Nephron progenitor cell (in vitro differentiated cells): ENCODE measurements at regions not wholly inside any gene's neighbourhood (a gene's known extent, or its start where the extent isn't known, plus 50 kb on each side); places are given as distances from the start of the nearest gene placed in this dataset.
"Not testable (repeated sequence)": the region's sequence is repeated elsewhere in the genome, so short reads cannot be mapped to it uniquely, and the experiment has no call there.

ENCODE experiments used
- DNase-seq: peaks from one replicate; pipeline ENCODE4 v3.0.0; 2021
- H3K27ac Mint-ChIP-seq: 2 replicates; pipeline ENCODE4 v1.8.0; 2021; ENCODE audit warnings: mild to moderate bottlenecking, moderate library complexity, mixed read lengths
- H3K27me3 Mint-ChIP-seq: 2 replicates; pipeline ENCODE4 v1.8.0; 2021; ENCODE audit warnings: mild to moderate bottlenecking, low read depth, mixed read lengths; ENCODE audit not compliant: poor library complexity
- H3K36me3 Mint-ChIP-seq: 2 replicates; pipeline ENCODE4 v1.8.0; 2021; ENCODE audit warnings: low read depth, mixed read lengths
- H3K4me1 Mint-ChIP-seq: 2 replicates; pipeline ENCODE4 v1.8.0; 2021; ENCODE audit warnings: mixed read lengths
- H3K4me3 Mint-ChIP-seq: 2 replicates; pipeline ENCODE4 v1.8.0; 2021; ENCODE audit warnings: mild to moderate bottlenecking, moderate library complexity, mixed read lengths
- H3K9me3 Mint-ChIP-seq: 2 replicates; pipeline ENCODE4 v1.8.0; 2021; ENCODE audit warnings: mild to moderate bottlenecking, moderate library complexity, mixed read lengths
- TF ChIP-seq, protein P1 (sequence below): fragments of 200-600 bp; sonication (generic); IDR thresholded peaks from 2 replicates; pipeline ENCODE4 v1.5.0; 2021; ENCODE audit warnings: antibody characterized with exemption

DNA sequence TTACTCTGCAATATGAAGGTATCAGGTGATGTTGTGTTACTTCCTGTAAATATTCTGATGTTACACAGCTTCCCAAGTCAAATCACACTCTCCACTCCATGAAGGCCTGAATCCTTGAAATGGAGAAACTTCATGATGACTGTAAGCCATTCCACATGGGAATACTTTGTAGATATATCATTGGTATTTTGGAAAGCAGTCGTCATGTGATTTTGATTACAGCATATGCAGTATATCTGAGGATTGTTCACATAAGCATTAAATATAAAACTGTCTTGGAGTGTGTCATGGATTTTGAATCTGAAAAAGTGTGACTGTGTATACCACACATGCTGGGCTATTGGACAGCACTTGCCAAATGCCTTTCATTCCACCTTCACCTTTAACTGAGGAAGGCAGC, 118.3 kb upstream of the EXOC2 start:
- Mint-ChIP-seq H3K36me3 (no peaks in the 10 kb centered on the region), H3K27ac (no peak overlapping the region), H3K27me3 (no peaks in the 10 kb centered on the region), H3K4me1 (peaks cover 5% of the 10 kb centered on the region), H3K9me3 (no peaks in the 10 kb centered on the region), H3K4me3 (no peak overlapping the region)
- no peak for DNase-seq
- TF ChIP-seq, protein P1, sequence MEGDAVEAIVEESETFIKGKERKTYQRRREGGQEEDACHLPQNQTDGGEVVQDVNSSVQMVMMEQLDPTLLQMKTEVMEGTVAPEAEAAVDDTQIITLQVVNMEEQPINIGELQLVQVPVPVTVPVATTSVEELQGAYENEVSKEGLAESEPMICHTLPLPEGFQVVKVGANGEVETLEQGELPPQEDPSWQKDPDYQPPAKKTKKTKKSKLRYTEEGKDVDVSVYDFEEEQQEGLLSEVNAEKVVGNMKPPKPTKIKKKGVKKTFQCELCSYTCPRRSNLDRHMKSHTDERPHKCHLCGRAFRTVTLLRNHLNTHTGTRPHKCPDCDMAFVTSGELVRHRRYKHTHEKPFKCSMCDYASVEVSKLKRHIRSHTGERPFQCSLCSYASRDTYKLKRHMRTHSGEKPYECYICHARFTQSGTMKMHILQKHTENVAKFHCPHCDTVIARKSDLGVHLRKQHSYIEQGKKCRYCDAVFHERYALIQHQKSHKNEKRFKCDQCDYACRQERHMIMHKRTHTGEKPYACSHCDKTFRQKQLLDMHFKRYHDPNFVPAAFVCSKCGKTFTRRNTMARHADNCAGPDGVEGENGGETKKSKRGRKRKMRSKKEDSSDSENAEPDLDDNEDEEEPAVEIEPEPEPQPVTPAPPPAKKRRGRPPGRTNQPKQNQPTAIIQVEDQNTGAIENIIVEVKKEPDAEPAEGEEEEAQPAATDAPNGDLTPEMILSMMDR = no peak

DNA sequence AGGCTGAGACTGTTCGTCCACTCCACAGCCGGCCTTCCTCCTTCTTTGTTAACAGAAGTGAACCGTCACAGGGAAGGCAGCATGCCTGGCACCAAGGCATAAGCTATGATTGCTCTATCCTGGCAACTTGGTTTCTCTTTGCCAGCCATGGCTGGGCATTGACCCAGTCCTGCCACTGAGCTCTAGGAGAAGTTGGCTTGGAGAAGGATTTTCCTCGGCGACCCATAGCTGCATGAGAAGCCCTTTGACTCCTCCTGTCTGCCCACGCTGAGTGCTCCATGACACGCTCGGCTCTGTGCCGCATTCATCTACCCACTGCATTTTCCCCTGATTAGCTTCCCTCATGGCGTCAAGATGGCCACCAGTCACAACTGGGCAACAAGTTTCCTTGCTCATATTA, 111.8 kb upstream of the EXOC2 start:
- no peak overlapping the region for H3K4me3 Mint-ChIP-seq
- TF ChIP-seq, protein P1 = no peak
- H3K4me1 Mint-ChIP-seq = no peaks in the 10 kb centered on the region
- H3K9me3 Mint-ChIP-seq = peaks cover 4% of the 10 kb centered on the region
- H3K27ac Mint-ChIP-seq = no peak overlapping the region
- no peak for DNase-seq
- H3K36me3 Mint-ChIP-seq = no peaks in the 10 kb centered on the region
- H3K27me3 Mint-ChIP-seq = peaks cover 20% of the 10 kb centered on the region

DNA sequence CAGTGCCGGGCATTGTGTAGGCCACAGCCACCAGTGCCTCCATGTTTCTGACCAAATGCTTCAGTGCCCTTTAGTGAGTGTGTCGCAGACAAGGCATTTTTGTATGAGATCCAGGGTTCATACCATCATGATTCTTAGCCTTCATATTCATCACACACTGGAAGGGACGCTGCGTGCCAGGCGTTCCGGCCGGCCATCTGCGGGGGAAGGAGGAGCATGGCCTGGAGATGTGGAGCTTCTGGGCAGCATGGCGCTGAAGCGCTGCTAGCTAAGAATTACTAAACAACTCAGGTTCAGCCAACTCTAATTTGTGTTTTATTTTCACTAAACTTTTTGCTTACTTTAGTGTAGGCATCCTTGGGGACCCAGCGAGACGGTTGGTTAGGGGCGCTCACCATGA, 111.4 kb upstream of the EXOC2 start:
- Mint-ChIP-seq H3K36me3 (no peaks in the 10 kb centered on the region), H3K27ac (no peak overlapping the region), H3K4me3 (no peak overlapping the region)

DNA sequence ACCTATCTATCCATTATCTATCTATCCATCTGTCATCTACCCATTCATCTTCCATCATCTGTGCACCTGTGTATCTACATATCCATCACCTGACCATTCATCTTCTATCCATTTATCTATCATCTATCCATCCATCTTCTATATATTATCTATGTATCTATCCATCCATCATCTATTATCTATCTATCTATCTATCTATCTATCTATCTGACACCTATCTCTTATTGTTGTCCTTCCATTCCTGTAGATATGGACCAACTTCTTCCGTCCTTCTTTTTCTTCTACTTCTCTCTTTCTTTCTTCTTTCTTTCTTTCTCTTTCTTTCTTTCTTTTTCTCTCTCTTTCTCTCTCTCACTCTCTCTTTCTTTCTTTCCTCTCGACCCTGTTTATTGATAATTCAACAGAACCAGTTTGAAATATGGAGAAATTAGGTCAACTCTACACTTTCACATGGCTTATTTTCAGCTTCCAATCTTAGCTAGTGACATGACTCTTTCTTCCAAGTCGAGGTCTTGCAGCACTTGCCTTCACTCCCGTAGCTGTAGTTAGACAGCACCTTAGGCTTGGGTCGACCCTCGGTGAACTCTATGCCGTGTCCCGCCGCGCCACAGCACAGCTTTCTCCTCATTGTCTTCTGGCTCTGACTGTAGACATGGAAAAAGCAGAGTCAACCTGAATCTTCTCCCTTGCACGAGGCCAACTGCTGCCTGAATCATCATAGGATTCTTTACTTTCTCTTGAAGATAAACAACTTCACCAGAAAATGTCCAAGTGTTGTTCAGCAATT, 110.4 kb upstream of the EXOC2 start:
- H3K27ac Mint-ChIP-seq = no peak overlapping the region

More for the DNA sequence above, 111.4 kb upstream of the EXOC2 start:
- DNase-seq = no peak
- TF ChIP-seq, protein P1 = no peak
- H3K9me3 Mint-ChIP-seq = peaks cover 4% of the 10 kb centered on the region
- H3K4me1 Mint-ChIP-seq = no peaks in the 10 kb centered on the region
- H3K27me3 Mint-ChIP-seq = peaks cover 23% of the 10 kb centered on the region

DNA sequence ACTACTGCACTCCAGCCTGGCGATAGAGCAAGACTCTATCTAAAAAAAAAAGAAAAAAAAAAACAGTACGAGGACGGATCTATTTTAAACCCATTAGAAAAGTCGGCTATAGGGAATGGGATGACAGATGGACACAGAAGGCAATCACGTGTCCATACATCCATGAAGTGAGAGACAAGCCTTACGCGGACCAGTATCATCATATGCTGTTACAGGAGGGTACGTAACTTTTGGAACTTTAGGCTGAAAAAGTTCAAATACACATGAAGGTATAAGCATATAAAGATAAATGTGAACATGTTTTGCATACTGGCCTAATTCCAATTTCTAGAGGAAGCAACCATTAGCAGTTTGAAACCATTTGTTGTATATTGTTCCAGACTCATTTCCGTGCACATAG, 109.8 kb upstream of the EXOC2 start:
- Mint-ChIP-seq H3K9me3 (peaks cover 4% of the 10 kb centered on the region), H3K27ac (no peak overlapping the region), H3K36me3 (no peaks in the 10 kb centered on the region), H3K27me3 (peaks cover 31% of the 10 kb centered on the region), H3K4me1 (no peaks in the 10 kb centered on the region), H3K4me3 (no peak overlapping the region)
- TF ChIP-seq, protein P1 = no peak
- no peak for DNase-seq

More for the DNA sequence above, 110.4 kb upstream of the EXOC2 start:
- Mint-ChIP-seq H3K4me3 (no peak overlapping the region), H3K27me3 (peaks cover 24% of the 10 kb centered on the region), H3K4me1 (no peaks in the 10 kb centered on the region), H3K9me3 (peaks cover 4% of the 10 kb centered on the region), H3K36me3 (no peaks in the 10 kb centered on the region)
- TF ChIP-seq, protein P1 = no peak
- DNase-seq = no peak

DNA sequence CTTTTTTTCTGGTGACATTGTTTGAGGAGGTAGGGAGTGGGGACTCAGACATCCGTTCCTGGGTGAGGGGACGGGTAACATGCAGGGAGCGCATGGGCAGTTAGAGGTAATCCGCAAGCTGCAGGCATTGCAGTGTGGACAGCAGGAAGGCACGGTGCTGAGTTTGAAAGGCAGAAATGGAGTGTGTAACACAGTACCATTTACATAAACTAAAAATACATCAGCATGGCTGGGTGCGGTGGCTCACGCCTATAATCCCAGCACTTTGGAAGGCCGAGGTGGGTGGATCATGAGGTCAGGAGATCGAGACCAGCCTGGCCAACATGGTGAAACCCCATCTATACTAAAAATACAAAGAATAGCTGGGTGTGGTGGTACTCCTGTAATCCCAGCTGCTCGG, 109.3 kb upstream of the EXOC2 start:
- DNase-seq, H3K9me3 Mint-ChIP-seq, H3K36me3 Mint-ChIP-seq, H3K4me1 Mint-ChIP-seq, H3K4me3 Mint-ChIP-seq, H3K27ac Mint-ChIP-seq: not testable (repeated sequence)
- peaks cover 32% of the 10 kb centered on the region for H3K27me3 Mint-ChIP-seq
